Fibroblast of skin of left quadriceps (primary cell): ENCODE measurements at regions not wholly inside any gene's neighbourhood (a gene's known extent, or its start where the extent isn't known, plus 50 kb on each side); places are given as distances from the start of the nearest gene placed in this dataset.
"Not testable (repeated sequence)": the region's sequence is repeated elsewhere in the genome, so short reads cannot be mapped to it uniquely, and the experiment has no call there.

Experiments used
- DNase-seq, 2 experiments: peaks; one replicate each; pipeline ENCODE4 v3.0.0-alpha.2; 2013; ENCODE audit warnings: low read depth in 2 of 2

DNA sequence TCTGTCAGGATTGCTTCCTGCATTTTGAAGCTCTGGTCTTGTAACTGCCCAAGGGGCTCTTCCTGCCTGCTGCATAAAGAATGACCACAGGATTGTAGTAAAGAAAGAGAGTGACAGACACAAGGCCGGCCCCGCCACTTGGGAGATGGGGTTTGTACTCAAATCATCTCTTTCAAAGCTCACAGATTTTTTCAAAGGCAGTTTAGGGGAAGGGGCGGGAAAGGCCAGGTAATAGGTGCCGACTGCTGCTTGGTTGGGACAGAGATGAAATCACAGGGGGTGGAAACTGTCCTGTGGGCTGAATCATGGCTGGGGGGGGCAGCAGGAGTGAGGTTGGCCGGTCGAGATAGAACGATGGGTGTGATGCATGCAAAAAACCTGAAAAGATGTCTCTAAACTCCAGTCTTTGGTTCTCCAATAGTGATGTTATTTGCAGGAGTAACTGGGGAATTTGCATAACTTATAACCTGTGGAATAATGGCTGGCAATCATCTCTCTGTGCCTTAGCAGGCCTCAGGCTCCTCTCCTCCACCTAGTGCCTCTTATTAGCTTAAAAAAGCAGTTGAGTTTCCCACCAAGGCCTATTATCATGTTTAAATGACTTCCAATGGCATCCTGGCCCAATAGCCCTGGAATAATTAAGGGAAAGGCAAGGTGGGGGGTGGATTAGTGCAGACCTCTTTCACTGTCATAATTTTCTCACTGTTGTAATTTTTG, 778.4 kb upstream of the FRG1 start:
- no peak for DNase-seq

GRCh38 chr4:189162888-189163287, 777.8 kb upstream of the FRG1 start:
- no peak for DNase-seq

DNA sequence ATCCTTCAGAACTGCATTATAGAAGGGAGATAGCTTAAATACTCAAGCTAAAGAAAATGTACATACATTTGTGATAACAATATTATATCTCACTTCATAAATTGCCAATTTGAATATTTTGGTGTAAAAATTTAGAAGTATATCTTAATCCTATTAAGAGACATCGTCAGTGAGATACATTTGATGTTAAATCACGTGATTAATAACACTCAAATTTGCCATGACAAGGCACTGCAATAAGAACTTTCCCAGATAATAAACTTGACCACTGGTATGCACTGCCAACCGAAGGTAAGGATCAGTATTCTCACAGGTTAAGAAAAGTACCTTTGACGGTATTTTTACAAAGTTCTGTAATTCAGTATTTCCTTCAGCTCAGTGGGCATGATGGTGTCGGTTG, 764.7 kb upstream of the FRG1 start:
- DNase-seq: no peak

DNA sequence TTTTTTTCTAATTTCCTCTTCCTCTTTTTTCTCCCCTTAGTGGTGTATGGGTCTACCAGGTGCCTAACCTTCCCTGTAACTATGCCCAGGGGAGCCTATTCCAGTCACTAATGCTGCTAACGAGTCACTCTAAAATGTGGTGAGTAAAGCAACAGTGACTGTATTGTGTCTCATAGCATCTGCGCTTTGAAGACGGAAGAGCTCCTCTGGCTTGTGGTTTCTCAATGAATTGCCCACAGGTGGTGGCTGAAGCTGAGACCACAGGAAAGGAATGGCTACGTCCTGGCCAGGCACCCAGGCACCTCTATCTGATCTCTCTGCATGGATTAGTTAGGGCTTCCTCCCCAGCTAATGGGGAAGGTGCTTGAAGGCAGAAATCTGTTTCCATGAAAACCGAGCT, 763.5 kb upstream of the FRG1 start:
- no peak for DNase-seq

GRCh38 chr4:189178125-189178746, 762.4 kb upstream of the FRG1 start:
- DNase-seq: no peak

DNA sequence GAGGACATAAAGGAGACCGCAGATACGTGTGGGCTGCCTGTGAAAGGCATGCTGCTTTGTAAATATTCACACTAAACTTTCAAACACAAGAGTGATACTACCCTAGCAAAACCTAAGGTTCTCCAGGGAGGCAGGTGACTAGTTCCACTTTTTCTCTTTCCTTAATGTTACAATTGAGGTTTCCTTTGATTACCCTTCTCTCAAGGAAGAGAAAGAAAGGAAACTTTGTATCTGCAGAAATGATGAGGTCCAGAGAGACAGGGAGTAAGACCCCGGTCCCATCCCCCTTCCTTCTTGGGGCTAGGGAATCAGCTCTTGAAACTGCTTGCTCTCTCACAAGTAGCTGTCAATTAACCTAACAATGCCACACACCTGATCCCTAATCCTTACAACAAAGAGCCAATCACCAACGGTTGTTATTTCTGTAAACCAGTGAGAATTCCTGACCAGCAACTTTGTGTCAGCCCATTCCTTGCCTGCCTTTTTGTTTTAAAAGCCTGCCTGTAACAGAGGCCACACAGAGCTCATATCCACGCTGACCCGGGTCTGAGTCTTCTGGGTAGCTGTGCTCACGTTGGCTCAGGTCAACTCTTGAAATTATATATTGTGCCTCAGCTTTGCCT, 754.8 kb upstream of the FRG1 start:
- no peak for DNase-seq

GRCh38 chr4:189187531-189188052, 753.1 kb upstream of the FRG1 start:
- no peak for DNase-seq

DNA sequence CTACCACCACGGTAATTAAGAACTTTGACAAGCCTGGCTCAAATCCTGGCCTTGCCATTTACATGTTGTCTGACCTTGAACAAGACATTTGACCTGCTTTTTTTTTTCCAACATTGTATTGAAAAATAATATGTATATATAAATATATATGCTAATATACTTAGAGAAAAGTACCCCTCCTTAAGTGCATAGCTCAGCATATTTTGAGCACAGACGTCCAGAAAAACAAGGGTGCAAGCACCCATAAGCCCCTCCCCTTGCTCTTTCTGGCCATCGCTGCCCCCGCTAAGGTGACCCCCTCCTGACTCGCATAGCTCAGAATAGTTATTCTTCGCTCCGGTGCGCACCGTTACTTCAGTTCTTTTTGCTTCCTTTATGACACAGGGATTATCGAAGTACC, 742.0 kb upstream of the FRG1 start:
- DNase-seq: no peak

DNA sequence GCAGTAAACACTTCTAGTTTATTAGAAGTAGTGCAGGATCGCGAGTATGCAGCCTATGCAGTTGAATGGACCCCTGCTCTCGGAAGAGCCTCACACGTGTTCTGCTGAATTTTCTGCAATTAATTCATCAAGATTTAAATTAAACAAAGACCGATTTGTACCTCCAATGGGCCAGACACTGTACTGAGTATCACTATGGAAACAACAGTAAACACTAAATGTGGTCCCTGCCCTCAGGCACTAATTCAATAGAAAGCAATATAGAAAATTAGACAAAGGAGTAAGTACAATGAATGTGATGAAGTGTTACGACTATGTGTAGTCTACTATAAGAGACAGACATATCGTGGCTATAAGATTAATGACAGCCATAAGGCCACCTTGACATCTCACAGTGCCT, 740.3 kb upstream of the FRG1 start:
- no peak for DNase-seq

GRCh38 chr4:189202182-189202868, 738.3 kb upstream of the FRG1 start:
- DNase-seq: peak; percentile 71 to 79

- peak; percentile 57 to 60 for DNase-seq
Observed at GRCh38 chr4:189202869-189203271, 737.8 kb upstream of the FRG1 start.

DNA sequence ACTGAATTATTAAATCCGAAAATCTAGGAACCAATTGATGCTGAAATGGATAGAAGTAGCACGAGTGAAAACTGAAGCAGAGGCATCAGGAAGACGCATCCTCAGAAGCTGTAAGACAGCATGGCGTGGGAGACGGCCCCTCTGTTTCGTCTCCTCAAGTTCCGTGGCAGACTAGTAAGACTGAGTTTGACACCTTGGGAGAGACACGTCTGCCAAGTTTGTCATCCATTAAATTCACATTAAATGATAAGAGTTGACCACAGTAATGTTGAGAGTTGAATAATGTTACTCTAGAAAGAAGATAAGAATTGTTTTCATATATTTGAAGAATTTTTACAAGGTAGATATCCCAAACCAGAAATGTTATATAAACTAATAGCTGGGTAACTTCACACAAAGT, 736.1 kb upstream of the FRG1 start:
- DNase-seq: no peak

GRCh38 chr4:189206953-189207352, 733.7 kb upstream of the FRG1 start:
- DNase-seq: no peak

- DNase-seq: no peak
Observed at GRCh38 chr4:189207872-189208271, 732.8 kb upstream of the FRG1 start.

DNA sequence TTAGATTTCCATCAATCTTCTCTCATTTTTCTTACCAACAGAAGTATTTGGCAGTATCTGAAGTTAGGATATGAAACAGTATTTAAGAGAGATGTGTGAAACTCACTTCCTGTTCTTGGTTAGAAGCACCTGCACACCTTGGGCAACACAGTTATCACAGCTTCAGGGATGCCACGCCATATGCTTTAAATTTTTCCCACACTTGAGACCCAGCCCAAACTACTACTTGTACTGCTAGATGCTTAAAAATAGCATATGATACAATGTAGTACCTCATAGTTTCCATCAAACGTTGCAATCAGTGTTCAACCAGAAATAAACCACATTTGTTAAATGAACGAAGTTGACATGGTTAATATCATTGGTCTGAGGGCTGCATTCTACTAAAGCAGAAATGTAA, 725.1 kb upstream of the FRG1 start:
- no peak for DNase-seq

DNA sequence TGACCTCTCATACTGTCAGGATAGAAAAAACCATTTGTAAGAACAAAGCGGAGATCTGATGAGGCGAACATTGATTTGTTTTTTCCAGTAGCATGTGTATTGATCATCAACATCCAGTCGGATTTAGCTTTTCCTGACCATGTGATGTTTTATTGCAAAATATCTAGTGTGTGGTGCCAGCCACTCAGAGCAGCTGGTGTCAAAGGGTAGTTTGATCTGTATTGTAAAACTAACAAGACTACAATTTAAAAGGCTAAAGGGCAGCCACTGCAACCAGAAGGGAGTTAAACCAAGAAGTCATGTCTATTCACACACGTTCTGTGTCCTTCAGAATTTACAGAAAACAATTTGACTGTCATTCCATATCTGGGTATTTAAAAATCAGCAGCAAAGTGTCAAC, 719.0 kb upstream of the FRG1 start:
- no peak for DNase-seq

GRCh38 chr4:189228726-189229125, 711.9 kb upstream of the FRG1 start:
- DNase-seq: no peak

- peak in 1 of 2 experiments; percentile 3 for DNase-seq
Observed at GRCh38 chr4:189232274-189232673, 708.4 kb upstream of the FRG1 start.

DNA sequence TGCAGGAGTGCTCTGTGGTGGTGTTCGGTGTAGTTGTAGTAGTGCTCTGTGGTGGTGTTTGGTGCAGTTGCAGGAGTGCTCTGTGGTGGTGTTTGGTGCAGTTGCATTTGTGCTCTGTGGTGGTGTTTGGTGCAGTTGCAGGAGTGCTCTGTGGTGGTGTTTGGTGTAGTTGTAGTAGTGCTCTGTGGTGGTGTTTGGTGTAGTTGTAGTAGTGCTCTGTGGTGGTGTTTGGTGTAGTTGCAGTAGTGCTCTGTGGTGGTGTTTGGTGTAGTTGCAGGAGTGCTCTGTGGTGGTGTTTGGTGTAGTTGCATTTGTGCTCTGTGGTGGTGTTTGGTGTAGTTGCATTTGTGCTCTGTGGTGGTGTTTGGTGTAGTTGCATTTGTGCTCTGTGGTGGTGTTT, 706.9 kb upstream of the FRG1 start:
- DNase-seq: not testable (repeated sequence)

DNA sequence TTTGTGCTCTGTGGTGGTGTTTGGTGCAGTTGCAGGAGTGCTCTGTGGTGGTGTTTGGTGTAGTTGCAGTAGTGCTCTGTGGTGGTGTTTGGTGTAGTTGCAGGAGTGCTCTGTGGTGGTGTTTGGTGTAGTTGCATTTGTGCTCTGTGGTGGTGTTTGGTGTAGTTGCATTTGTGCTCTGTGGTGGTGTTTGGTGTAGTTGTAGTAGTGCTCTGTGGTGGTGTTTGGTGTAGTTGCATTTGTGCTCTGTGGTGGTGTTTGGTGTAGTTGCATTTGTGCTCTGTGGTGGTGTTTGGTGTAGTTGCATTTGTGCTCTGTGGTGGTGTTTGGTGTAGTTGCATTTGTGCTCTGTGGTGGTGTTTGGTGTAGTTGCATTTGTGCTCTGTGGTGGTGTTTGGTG, 705.7 kb upstream of the FRG1 start:
- not testable (repeated sequence) for DNase-seq

DNA sequence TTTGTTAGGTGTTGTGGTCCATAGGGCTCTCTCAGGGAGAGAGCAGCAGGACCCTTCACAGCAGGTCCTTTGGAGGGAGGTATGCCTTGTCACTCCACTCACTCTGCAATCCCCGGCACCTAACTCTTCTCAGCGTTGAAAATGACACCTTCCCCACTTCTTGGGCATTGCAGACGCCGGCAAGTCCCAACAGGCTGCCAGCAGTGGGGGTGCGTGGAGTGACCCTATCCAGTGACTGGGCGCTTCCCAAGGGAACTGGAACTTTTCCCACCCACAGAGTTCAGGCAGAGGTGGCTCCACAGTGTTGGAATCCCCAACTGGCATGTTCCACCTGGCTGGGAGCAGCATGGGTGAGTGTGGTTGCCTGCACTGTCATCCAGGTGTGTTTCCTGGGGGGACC, 705.1 kb upstream of the FRG1 start:
- no peak for DNase-seq

DNA sequence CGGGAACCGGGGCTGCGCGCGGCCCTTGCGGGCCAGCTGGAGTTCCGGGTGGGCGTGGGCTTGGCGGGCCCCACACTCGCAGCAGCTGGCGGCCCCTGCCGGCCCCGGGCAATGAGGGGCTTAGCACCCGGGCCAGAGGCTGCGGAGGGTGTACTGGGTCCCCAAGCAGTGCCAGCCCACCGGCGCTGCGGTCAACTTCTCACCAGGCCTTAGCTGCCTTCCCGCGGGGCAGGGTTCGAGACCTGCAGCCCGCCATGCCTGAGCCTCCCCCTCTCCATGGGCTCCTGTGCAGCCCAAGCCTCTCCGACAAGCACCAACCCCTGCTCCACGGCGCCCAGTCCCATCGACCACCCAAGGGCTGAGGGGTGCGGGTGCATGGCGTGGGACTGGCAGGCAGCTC, 704.4 kb upstream of the FRG1 start:
- DNase-seq: not testable (repeated sequence)
